SK-N-SH (cell line): ENCODE measurements at regions not wholly inside any gene's neighbourhood (a gene's known extent, or its start where the extent isn't known, plus 50 kb on each side); places are given as distances from the start of the nearest gene placed in this dataset.

Experiments used
- CTCF ChIA-PET: fragments of 300-600, 350-600 bp; formaldehyde crosslinking; extraction: SDS; loops from one replicate; lab custom pipeline; 2021; lab: Yijun Ruan, JAX
- POLR2A ChIA-PET: fragments of 350-600 bp; sonication (Branson Sonifier 250); formaldehyde crosslinking; extraction: SDS; loops from one replicate; lab custom pipeline; 2020; ENCODE audit warnings: antibody characterized with exemption, inconsistent platforms; lab: Yijun Ruan, JAX
- DNase-seq: peaks from one replicate; pipeline ENCODE4 v3.0.0; 2012
- H2AFZ ChIP-seq: fragments of 200-600 bp; sonication (generic); 2 replicates; pipeline ENCODE4 v1.8.1; 2016; ENCODE audit warnings: antibody characterized with exemption, mild to moderate bottlenecking, low read depth
- H3F3A ChIP-seq: fragments of 200-600 bp; sonication (generic); replicated peaks from 2 replicates; pipeline ENCODE3; 2016; ENCODE audit warnings: antibody characterized with exemption, mild to moderate bottlenecking; ENCODE audit not compliant: insufficient read depth
- H3K27ac ChIP-seq, 2 experiments: fragments of 200-500 bp in 1 of 2; fragments of 200-600 bp in 1 of 2; sonication (Bioruptor generic) in 1 of 2; sonication (generic), shearing (Covaris generic) in 1 of 2; 2 replicates each; pipeline versions ENCODE4 v1.5.1 to v1.6.1; 2014 to 2016; ENCODE audit warnings: low read depth in 2 of 2, inconsistent platforms in 1 of 2, low read length in 1 of 2, mild to moderate bottlenecking in 1 of 2, mixed read lengths in 1 of 2
- H3K27me3 ChIP-seq: fragments of 200-600 bp; sonication (generic), shearing (Covaris generic); 2 replicates; pipeline ENCODE4 v1.6.1; 2016; ENCODE audit warnings: mixed run types; ENCODE audit not compliant: insufficient read depth
- H3K36me3 ChIP-seq, 2 experiments: fragments of 200-500 bp in 1 of 2; fragments of 200-600 bp in 1 of 2; sonication (Bioruptor generic) in 1 of 2; sonication (generic) in 1 of 2; replicated peaks in 1 of 2; 2 replicates each; pipeline versions ENCODE3 to v1.5.1; 2014 to 2016; ENCODE audit warnings: low read length in 1 of 2, mild to moderate bottlenecking in 1 of 2; ENCODE audit not compliant: insufficient read depth in 2 of 2, control insufficient read depth in 1 of 2
- H3K4me1 ChIP-seq, 2 experiments: fragments of 200-500 bp in 1 of 2; fragments of 200-600 bp in 1 of 2; sonication (Bioruptor generic) in 1 of 2; sonication (generic), shearing (Covaris generic) in 1 of 2; 2 replicates each; pipeline versions ENCODE4 v1.5.1 to v1.6.1; 2014 to 2016; ENCODE audit warnings: low read depth in 1 of 2, low read length in 1 of 2, mixed run types in 1 of 2; ENCODE audit not compliant: insufficient read depth in 2 of 2, control insufficient read depth in 1 of 2
- H3K4me2 ChIP-seq: fragments of 200-600 bp; sonication (generic), shearing (Covaris generic); 2 replicates; pipeline ENCODE4 v1.6.1; 2017; ENCODE audit warnings: mixed run types
- H3K4me3 ChIP-seq, 2 experiments: fragments of 200-500 bp in 1 of 2; fragments of 200-600 bp in 1 of 2; sonication (Bioruptor generic) in 1 of 2; sonication (generic), shearing (Covaris generic) in 1 of 2; 2 replicates each; pipeline versions ENCODE4 v1.5.1 to v1.8.1; 2014 to 2016; ENCODE audit warnings: low read depth in 2 of 2, inconsistent platforms in 1 of 2, low read length in 1 of 2, mild to moderate bottlenecking in 1 of 2, mixed read lengths in 1 of 2, moderate library complexity in 1 of 2
- H3K79me2 ChIP-seq: fragments of 200-600 bp; sonication (generic); 2 replicates; pipeline ENCODE4 v1.8.1; 2017; ENCODE audit warnings: mild to moderate bottlenecking; ENCODE audit not compliant: insufficient read depth
- H3K9ac ChIP-seq: fragments of 200-600 bp; sonication (generic); 2 replicates; pipeline ENCODE4 v1.6.1; 2017; ENCODE audit warnings: mixed run types
- H3K9me2 ChIP-seq: fragments of 200-600 bp; sonication (generic); 2 replicates; pipeline ENCODE4 v1.6.1; 2017; ENCODE audit warnings: mixed run types
- H3K9me3 ChIP-seq: fragments of 200-600 bp; sonication (generic); 2 replicates; pipeline ENCODE4 v1.6.1; 2017; ENCODE audit warnings: mixed run types, mild to moderate bottlenecking, moderate library complexity
- H4K20me1 ChIP-seq: fragments of 200-600 bp; sonication (generic); 2 replicates; pipeline ENCODE4 v1.6.1; 2017; ENCODE audit warnings: mild to moderate bottlenecking, mixed run types; ENCODE audit not compliant: insufficient read depth
- ELF1 ChIP-seq: IDR thresholded peaks from 2 replicates; pipeline ENCODE4 v1.4.0; 2012
- EP300 ChIP-seq, 2 experiments: IDR thresholded peaks; 2 replicates each; pipeline versions ENCODE4 v1.4.0 to v1.6.1; 2012; ENCODE audit warnings: borderline replicate concordance in 1 of 2, low read depth in 1 of 2, low read length in 1 of 2
- GABPA ChIP-seq: IDR thresholded peaks from 2 replicates; pipeline ENCODE4 v1.4.0; 2012; ENCODE audit warnings: low read depth, mild to moderate bottlenecking
- GATA2 ChIP-seq: sonication (generic); formaldehyde crosslinking; IDR thresholded peaks from 2 replicates; pipeline ENCODE4 v1.5.0; 2020; ENCODE audit warnings: mild to moderate bottlenecking, missing genetic modification reagents
- JUND ChIP-seq: IDR thresholded peaks from 2 replicates; pipeline ENCODE4 v1.4.0; 2012
- MEF2A ChIP-seq: IDR thresholded peaks from 2 replicates; pipeline ENCODE4 v1.4.0; 2012; ENCODE audit warnings: low read depth, borderline replicate concordance
- NRF1 ChIP-seq: IDR thresholded peaks from 2 replicates; pipeline ENCODE4 v1.6.1; 2012; ENCODE audit warnings: low read depth, mild to moderate bottlenecking, low read length
- RCOR1 ChIP-seq: fragments of 150-350 bp; IDR thresholded peaks from 2 replicates; pipeline ENCODE4 v1.6.1; 2017; ENCODE audit warnings: antibody characterized with exemption, low read length
- RFX5 ChIP-seq: IDR thresholded peaks from 2 replicates; pipeline ENCODE4 v1.6.1; 2012; ENCODE audit warnings: mild to moderate bottlenecking, improper control_type of control experiment, low read length
- SIN3A ChIP-seq: IDR thresholded peaks from 2 replicates; pipeline ENCODE4 v1.6.1; 2012; ENCODE audit warnings: low read depth, mild to moderate bottlenecking, low read length, moderate library complexity, borderline replicate concordance
- SMC3 ChIP-seq: IDR thresholded peaks from 2 replicates; pipeline ENCODE4 v1.6.1; 2012; ENCODE audit warnings: low read depth, low read length, improper control_type of control experiment
- TAF1 ChIP-seq: IDR thresholded peaks from 2 replicates; pipeline ENCODE4 v1.6.1; 2012; ENCODE audit warnings: low read depth, mild to moderate bottlenecking, low read length, moderate library complexity, borderline replicate concordance
- WGBS: methylation state at CpG from one replicate; pipeline ENCODE4 v1.1.6; 2017; ENCODE audit warnings: low lambda C conversion rate; 5-methylcytosine and 5-hydroxymethylcytosine counted together
- TF ChIP-seq, protein P1 (sequence below): IDR thresholded peaks from 2 replicates; pipeline ENCODE4; 2012
- TF ChIP-seq, protein P2 (sequence below): IDR thresholded peaks from 2 replicates; pipeline ENCODE4 v1.4.0; 2012; ENCODE audit warnings: low read depth, borderline replicate concordance
- TF ChIP-seq, protein P3 (sequence below): IDR thresholded peaks from 2 replicates; pipeline ENCODE4 v1.6.1; 2012; ENCODE audit warnings: mild to moderate bottlenecking, low read depth, low read length, moderate library complexity
- TF ChIP-seq, protein P4 (sequence below): IDR thresholded peaks from 2 replicates; pipeline ENCODE4 v1.4.0; 2012; ENCODE audit warnings: low read depth
- TF ChIP-seq, protein P5 (sequence below): fragments of 150-350 bp; IDR thresholded peaks from 2 replicates; pipeline ENCODE4 v1.6.1; 2016; ENCODE audit warnings: mild to moderate bottlenecking, low read depth, low read length
- TF ChIP-seq, protein P6 (sequence below): fragments of 150-350 bp; IDR thresholded peaks from 2 replicates; pipeline ENCODE4 v1.6.1; 2017; ENCODE audit warnings: antibody characterized with exemption, low read length, low read depth, borderline replicate concordance

DNA sequence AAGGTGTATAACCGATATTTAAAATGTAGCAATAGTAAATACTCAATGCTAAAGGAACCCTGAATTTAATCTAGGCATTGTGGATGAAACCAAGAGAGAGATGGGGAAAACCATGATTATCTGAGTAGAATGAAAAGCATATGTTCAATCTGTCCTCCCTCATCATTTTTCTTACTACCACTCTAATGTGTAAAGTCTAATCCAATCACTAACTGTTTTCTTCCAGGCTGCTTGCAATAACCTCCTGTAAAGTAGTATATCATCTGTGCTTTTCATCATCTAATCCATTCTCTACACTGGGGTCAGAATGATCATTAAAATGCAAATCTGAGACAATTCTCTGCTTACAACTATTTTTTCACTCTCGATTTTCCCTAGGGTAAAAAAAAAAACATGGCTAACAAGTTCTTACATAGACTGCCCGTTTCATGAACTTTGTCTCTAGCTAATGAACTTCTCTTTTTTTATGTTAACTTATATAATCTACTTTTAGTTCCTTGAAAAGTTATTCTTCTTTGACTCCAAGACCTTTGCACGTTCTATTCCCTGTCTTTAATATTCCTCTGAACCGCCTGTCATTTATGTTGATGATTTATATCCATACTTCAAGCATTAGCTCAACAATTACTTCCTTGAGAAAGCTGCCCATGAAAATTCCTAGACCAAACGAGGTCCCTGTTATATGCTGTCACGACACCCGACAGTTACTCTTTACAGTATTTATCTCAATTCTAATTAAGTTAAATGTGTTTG lies 94.7 kb upstream of the SLC8A1 start:
- Histone ChIP-seq H3K4me2 (no peak overlapping the region), H4K20me1 (no peaks in the 10 kb centered on the region), H3F3A (no peaks in the 10 kb centered on the region), H3K27ac (no peak overlapping the region), H3K9ac (no peak overlapping the region), H3K4me3 (no peak overlapping the region), H3K79me2 (no peaks in the 10 kb centered on the region)
- ChIA-PET CTCF (interaction anchor here (1.0 kb wide), 1 partner anchor 9 kb away, joined by 4 read pairs; no protein-coding TSS in a partner anchor), POLR2A (no interaction called here)
- TF ChIP-seq, protein P1, sequence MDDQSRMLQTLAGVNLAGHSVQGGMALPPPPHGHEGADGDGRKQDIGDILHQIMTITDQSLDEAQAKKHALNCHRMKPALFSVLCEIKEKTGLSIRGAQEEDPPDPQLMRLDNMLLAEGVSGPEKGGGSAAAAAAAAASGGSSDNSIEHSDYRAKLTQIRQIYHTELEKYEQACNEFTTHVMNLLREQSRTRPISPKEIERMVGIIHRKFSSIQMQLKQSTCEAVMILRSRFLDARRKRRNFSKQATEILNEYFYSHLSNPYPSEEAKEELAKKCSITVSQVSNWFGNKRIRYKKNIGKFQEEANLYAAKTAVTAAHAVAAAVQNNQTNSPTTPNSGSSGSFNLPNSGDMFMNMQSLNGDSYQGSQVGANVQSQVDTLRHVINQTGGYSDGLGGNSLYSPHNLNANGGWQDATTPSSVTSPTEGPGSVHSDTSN: no peak
- TF ChIP-seq TAF1 (no peak), GABPA (no peak), SMC3 (no peak), MEF2A (no peak), ELF1 (no peak), JUND (no peak), NRF1 (no peak), SIN3A (no peak), EP300 (IDR thresholded peaks at IDR 0.05; ENCODE audit: borderline replicate concordance in 1 of 2, low read depth in 1 of 2, low read length in 1 of 2) (no peak), RFX5 (no peak), RCOR1 (no peak), GATA2 (CRISPR knock-in tag) (no peak)
- TF ChIP-seq, protein P2, sequence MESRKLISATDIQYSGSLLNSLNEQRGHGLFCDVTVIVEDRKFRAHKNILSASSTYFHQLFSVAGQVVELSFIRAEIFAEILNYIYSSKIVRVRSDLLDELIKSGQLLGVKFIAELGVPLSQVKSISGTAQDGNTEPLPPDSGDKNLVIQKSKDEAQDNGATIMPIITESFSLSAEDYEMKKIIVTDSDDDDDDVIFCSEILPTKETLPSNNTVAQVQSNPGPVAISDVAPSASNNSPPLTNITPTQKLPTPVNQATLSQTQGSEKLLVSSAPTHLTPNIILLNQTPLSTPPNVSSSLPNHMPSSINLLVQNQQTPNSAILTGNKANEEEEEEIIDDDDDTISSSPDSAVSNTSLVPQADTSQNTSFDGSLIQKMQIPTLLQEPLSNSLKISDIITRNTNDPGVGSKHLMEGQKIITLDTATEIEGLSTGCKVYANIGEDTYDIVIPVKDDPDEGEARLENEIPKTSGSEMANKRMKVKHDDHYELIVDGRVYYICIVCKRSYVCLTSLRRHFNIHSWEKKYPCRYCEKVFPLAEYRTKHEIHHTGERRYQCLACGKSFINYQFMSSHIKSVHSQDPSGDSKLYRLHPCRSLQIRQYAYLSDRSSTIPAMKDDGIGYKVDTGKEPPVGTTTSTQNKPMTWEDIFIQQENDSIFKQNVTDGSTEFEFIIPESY: no peak
- TF ChIP-seq, protein P3, sequence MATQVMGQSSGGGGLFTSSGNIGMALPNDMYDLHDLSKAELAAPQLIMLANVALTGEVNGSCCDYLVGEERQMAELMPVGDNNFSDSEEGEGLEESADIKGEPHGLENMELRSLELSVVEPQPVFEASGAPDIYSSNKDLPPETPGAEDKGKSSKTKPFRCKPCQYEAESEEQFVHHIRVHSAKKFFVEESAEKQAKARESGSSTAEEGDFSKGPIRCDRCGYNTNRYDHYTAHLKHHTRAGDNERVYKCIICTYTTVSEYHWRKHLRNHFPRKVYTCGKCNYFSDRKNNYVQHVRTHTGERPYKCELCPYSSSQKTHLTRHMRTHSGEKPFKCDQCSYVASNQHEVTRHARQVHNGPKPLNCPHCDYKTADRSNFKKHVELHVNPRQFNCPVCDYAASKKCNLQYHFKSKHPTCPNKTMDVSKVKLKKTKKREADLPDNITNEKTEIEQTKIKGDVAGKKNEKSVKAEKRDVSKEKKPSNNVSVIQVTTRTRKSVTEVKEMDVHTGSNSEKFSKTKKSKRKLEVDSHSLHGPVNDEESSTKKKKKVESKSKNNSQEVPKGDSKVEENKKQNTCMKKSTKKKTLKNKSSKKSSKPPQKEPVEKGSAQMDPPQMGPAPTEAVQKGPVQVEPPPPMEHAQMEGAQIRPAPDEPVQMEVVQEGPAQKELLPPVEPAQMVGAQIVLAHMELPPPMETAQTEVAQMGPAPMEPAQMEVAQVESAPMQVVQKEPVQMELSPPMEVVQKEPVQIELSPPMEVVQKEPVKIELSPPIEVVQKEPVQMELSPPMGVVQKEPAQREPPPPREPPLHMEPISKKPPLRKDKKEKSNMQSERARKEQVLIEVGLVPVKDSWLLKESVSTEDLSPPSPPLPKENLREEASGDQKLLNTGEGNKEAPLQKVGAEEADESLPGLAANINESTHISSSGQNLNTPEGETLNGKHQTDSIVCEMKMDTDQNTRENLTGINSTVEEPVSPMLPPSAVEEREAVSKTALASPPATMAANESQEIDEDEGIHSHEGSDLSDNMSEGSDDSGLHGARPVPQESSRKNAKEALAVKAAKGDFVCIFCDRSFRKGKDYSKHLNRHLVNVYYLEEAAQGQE: no peak
- TF ChIP-seq, protein P4, sequence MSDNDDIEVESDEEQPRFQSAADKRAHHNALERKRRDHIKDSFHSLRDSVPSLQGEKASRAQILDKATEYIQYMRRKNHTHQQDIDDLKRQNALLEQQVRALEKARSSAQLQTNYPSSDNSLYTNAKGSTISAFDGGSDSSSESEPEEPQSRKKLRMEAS: no peak
- TF ChIP-seq, protein P5, sequence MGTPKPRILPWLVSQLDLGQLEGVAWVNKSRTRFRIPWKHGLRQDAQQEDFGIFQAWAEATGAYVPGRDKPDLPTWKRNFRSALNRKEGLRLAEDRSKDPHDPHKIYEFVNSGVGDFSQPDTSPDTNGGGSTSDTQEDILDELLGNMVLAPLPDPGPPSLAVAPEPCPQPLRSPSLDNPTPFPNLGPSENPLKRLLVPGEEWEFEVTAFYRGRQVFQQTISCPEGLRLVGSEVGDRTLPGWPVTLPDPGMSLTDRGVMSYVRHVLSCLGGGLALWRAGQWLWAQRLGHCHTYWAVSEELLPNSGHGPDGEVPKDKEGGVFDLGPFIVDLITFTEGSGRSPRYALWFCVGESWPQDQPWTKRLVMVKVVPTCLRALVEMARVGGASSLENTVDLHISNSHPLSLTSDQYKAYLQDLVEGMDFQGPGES: no peak
- TF ChIP-seq, protein P6, sequence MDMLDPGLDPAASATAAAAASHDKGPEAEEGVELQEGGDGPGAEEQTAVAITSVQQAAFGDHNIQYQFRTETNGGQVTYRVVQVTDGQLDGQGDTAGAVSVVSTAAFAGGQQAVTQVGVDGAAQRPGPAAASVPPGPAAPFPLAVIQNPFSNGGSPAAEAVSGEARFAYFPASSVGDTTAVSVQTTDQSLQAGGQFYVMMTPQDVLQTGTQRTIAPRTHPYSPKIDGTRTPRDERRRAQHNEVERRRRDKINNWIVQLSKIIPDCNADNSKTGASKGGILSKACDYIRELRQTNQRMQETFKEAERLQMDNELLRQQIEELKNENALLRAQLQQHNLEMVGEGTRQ: no peak
- TF ChIP-seq, all 33 proteins: peak for 0
- H3K36me3 ChIP-seq: no peaks in the 10 kb centered on the region
- no peak overlapping the region for H2AFZ ChIP-seq
- WGBS: 60% methylated on average over 8 of the region's 8 CpGs
- no peaks in the 10 kb centered on the region for H3K27me3 ChIP-seq
- no peak for DNase-seq
- H3K4me1 ChIP-seq: no peaks in the 10 kb centered on the region
- H3K9me2 ChIP-seq: no peaks in the 10 kb centered on the region
- H3K9me3 ChIP-seq: no peaks in the 10 kb centered on the region
